ENCODE measurements at regions not wholly inside any gene's neighbourhood (a gene's known extent, or its start where the extent isn't known, plus 50 kb on each side); places are given as distances from the start of the nearest gene placed in this dataset.
A peak's percentile ranks its signal among the peaks of the same experiment; 100 is the strongest.

- Histone ChIP-seq H3K79me2 (ENCODE audit: low read length) (no peaks in the 10 kb centered on the region), H3K27ac (ENCODE audit: low read length) (no peak overlapping the region), H4K20me1 (ENCODE audit: insufficient read depth, low read depth, low read length) (no peaks in the 10 kb centered on the region), H3K4me2 (ENCODE audit: low read depth, low read length, poor library complexity, severe bottlenecking) (no peak overlapping the region), H3K9me3 (ENCODE audit: low read length) (no peaks in the 10 kb centered on the region), H3K4me3 (ENCODE audit: low read length) (no peak overlapping the region), H3K4me1 (ENCODE audit: low read length) (no peaks in the 10 kb centered on the region), H3K9me2 (replicated peaks; ENCODE audit: insufficient read depth, low read length) (no peaks in the 10 kb centered on the region), H3K27me3 (ENCODE audit: low read length) (no peaks in the 10 kb centered on the region), H3K36me3 (ENCODE audit: insufficient read depth, low read length) (no peaks in the 10 kb centered on the region), H3K9ac (ENCODE audit: low read length) (no peak overlapping the region), H2AFZ (ENCODE audit: low read length) (no peak overlapping the region)
- peak; percentile 57 for DNase-seq
Observed at GRCh38 chr16:86383488-86384262, 126.7 kb upstream of the FOXF1 start.

- DNase-seq: no peak
- H2AFZ ChIP-seq (ENCODE audit: low read length): no peak overlapping the region
- H4K20me1 ChIP-seq (ENCODE audit: insufficient read depth, low read depth, low read length): no peaks in the 10 kb centered on the region
- no peak overlapping the region for H3K27ac ChIP-seq (ENCODE audit: low read length)
- no peak overlapping the region for H3K4me3 ChIP-seq (ENCODE audit: low read length)
- no peak overlapping the region for H3K9ac ChIP-seq (ENCODE audit: low read length)
- no peaks in the 10 kb centered on the region for H3K4me1 ChIP-seq (ENCODE audit: low read length)
- no peaks in the 10 kb centered on the region for H3K9me3 ChIP-seq (ENCODE audit: low read length)
- H3K27me3 ChIP-seq (ENCODE audit: low read length): no peaks in the 10 kb centered on the region
- H3K79me2 ChIP-seq (ENCODE audit: low read length): no peaks in the 10 kb centered on the region
- H3K36me3 ChIP-seq (ENCODE audit: insufficient read depth, low read length): no peaks in the 10 kb centered on the region
- no peak overlapping the region for H3K4me2 ChIP-seq (ENCODE audit: low read depth, low read length, poor library complexity, severe bottlenecking)
- H3K9me2 ChIP-seq (replicated peaks; ENCODE audit: insufficient read depth, low read length): no peaks in the 10 kb centered on the region
Observed at GRCh38 chr16:86384263-86384649, 126.1 kb upstream of the FOXF1 start.

GRCh38 chr16:86384980-86385379, 125.3 kb upstream of the FOXF1 start:
- H3K4me2 ChIP-seq (ENCODE audit: low read depth, low read length, poor library complexity, severe bottlenecking): no peak overlapping the region
- no peak for DNase-seq
- H4K20me1 ChIP-seq (ENCODE audit: insufficient read depth, low read depth, low read length): no peaks in the 10 kb centered on the region
- no peaks in the 10 kb centered on the region for H3K27me3 ChIP-seq (ENCODE audit: low read length)
- H3K27ac ChIP-seq (ENCODE audit: low read length): no peak overlapping the region
- no peak overlapping the region for H3K4me3 ChIP-seq (ENCODE audit: low read length)
- H3K36me3 ChIP-seq (ENCODE audit: insufficient read depth, low read length): no peaks in the 10 kb centered on the region
- no peak overlapping the region for H3K9ac ChIP-seq (ENCODE audit: low read length)
- H3K79me2 ChIP-seq (ENCODE audit: low read length): no peaks in the 10 kb centered on the region
- no peak overlapping the region for H2AFZ ChIP-seq (ENCODE audit: low read length)
- no peaks in the 10 kb centered on the region for H3K9me3 ChIP-seq (ENCODE audit: low read length)
- no peaks in the 10 kb centered on the region for H3K9me2 ChIP-seq (replicated peaks; ENCODE audit: insufficient read depth, low read length)
- H3K4me1 ChIP-seq (ENCODE audit: low read length): no peaks in the 10 kb centered on the region

GRCh38 chr16:86387468-86388440, 122.6 kb upstream of the FOXF1 start:
- H3K4me2 ChIP-seq (ENCODE audit: low read depth, low read length, poor library complexity, severe bottlenecking): no peak overlapping the region
- no peaks in the 10 kb centered on the region for H3K36me3 ChIP-seq (ENCODE audit: insufficient read depth, low read length)
- H4K20me1 ChIP-seq (ENCODE audit: insufficient read depth, low read depth, low read length): no peaks in the 10 kb centered on the region
- no peak for DNase-seq
- H3K79me2 ChIP-seq (ENCODE audit: low read length): no peaks in the 10 kb centered on the region
- H3K9me2 ChIP-seq (replicated peaks; ENCODE audit: insufficient read depth, low read length): no peaks in the 10 kb centered on the region
- H2AFZ ChIP-seq (ENCODE audit: low read length): no peak overlapping the region
- H3K4me3 ChIP-seq (ENCODE audit: low read length): no peak overlapping the region
- no peaks in the 10 kb centered on the region for H3K4me1 ChIP-seq (ENCODE audit: low read length)
- no peak overlapping the region for H3K27ac ChIP-seq (ENCODE audit: low read length)
- no peaks in the 10 kb centered on the region for H3K9me3 ChIP-seq (ENCODE audit: low read length)
- no peak overlapping the region for H3K9ac ChIP-seq (ENCODE audit: low read length)
- no peaks in the 10 kb centered on the region for H3K27me3 ChIP-seq (ENCODE audit: low read length)

GRCh38 chr16:86388976-86389375, 121.4 kb upstream of the FOXF1 start:
- Histone ChIP-seq H3K9ac (ENCODE audit: low read length) (no peak overlapping the region), H4K20me1 (ENCODE audit: insufficient read depth, low read depth, low read length) (no peaks in the 10 kb centered on the region), H3K9me2 (replicated peaks; ENCODE audit: insufficient read depth, low read length) (no peaks in the 10 kb centered on the region), H3K4me2 (ENCODE audit: low read depth, low read length, poor library complexity, severe bottlenecking) (no peak overlapping the region), H3K27ac (ENCODE audit: low read length) (no peak overlapping the region), H3K4me3 (ENCODE audit: low read length) (no peak overlapping the region), H3K27me3 (ENCODE audit: low read length) (no peaks in the 10 kb centered on the region), H3K36me3 (ENCODE audit: insufficient read depth, low read length) (no peaks in the 10 kb centered on the region), H2AFZ (ENCODE audit: low read length) (no peak overlapping the region), H3K9me3 (ENCODE audit: low read length) (no peaks in the 10 kb centered on the region), H3K79me2 (ENCODE audit: low read length) (no peaks in the 10 kb centered on the region), H3K4me1 (ENCODE audit: low read length) (no peaks in the 10 kb centered on the region)
- no peak for DNase-seq

- H3K9me3 ChIP-seq (ENCODE audit: low read length): no peaks in the 10 kb centered on the region
- no peaks in the 10 kb centered on the region for H4K20me1 ChIP-seq (ENCODE audit: insufficient read depth, low read depth, low read length)
- no peak for DNase-seq
- no peak overlapping the region for H3K4me3 ChIP-seq (ENCODE audit: low read length)
- H3K4me1 ChIP-seq (ENCODE audit: low read length): no peaks in the 10 kb centered on the region
- H2AFZ ChIP-seq (ENCODE audit: low read length): no peak overlapping the region
- no peak overlapping the region for H3K27ac ChIP-seq (ENCODE audit: low read length)
- H3K4me2 ChIP-seq (ENCODE audit: low read depth, low read length, poor library complexity, severe bottlenecking): no peak overlapping the region
- no peak overlapping the region for H3K9ac ChIP-seq (ENCODE audit: low read length)
- H3K27me3 ChIP-seq (ENCODE audit: low read length): no peaks in the 10 kb centered on the region
- no peaks in the 10 kb centered on the region for H3K36me3 ChIP-seq (ENCODE audit: insufficient read depth, low read length)
- no peaks in the 10 kb centered on the region for H3K79me2 ChIP-seq (ENCODE audit: low read length)
- no peaks in the 10 kb centered on the region for H3K9me2 ChIP-seq (replicated peaks; ENCODE audit: insufficient read depth, low read length)
Observed at GRCh38 chr16:86389566-86390328, 120.6 kb upstream of the FOXF1 start.

- Histone ChIP-seq H4K20me1 (ENCODE audit: insufficient read depth, low read depth, low read length) (no peaks in the 10 kb centered on the region), H2AFZ (ENCODE audit: low read length) (no peak overlapping the region), H3K36me3 (ENCODE audit: insufficient read depth, low read length) (no peaks in the 10 kb centered on the region), H3K4me3 (ENCODE audit: low read length) (no peak overlapping the region), H3K27ac (ENCODE audit: low read length) (no peak overlapping the region), H3K9ac (ENCODE audit: low read length) (no peak overlapping the region), H3K79me2 (ENCODE audit: low read length) (no peaks in the 10 kb centered on the region), H3K4me2 (ENCODE audit: low read depth, low read length, poor library complexity, severe bottlenecking) (no peak overlapping the region), H3K9me2 (replicated peaks; ENCODE audit: insufficient read depth, low read length) (no peaks in the 10 kb centered on the region), H3K4me1 (ENCODE audit: low read length) (no peaks in the 10 kb centered on the region), H3K9me3 (ENCODE audit: low read length) (no peaks in the 10 kb centered on the region), H3K27me3 (ENCODE audit: low read length) (no peaks in the 10 kb centered on the region)
- DNase-seq: no peak
Observed at GRCh38 chr16:86390335-86390734, 120.0 kb upstream of the FOXF1 start.

- Histone ChIP-seq H3K27me3 (ENCODE audit: low read length) (no peaks in the 10 kb centered on the region), H3K9me2 (replicated peaks; ENCODE audit: insufficient read depth, low read length) (no peaks in the 10 kb centered on the region), H3K4me2 (ENCODE audit: low read depth, low read length, poor library complexity, severe bottlenecking) (no peak overlapping the region), H3K4me1 (ENCODE audit: low read length) (no peaks in the 10 kb centered on the region), H4K20me1 (ENCODE audit: insufficient read depth, low read depth, low read length) (no peaks in the 10 kb centered on the region), H3K4me3 (ENCODE audit: low read length) (no peak overlapping the region), H2AFZ (ENCODE audit: low read length) (no peak overlapping the region), H3K9me3 (ENCODE audit: low read length) (no peaks in the 10 kb centered on the region), H3K79me2 (ENCODE audit: low read length) (no peaks in the 10 kb centered on the region), H3K36me3 (ENCODE audit: insufficient read depth, low read length) (no peaks in the 10 kb centered on the region), H3K27ac (ENCODE audit: low read length) (no peak overlapping the region), H3K9ac (ENCODE audit: low read length) (no peak overlapping the region)
- no peak for DNase-seq
Observed at GRCh38 chr16:86391486-86391885, 118.8 kb upstream of the FOXF1 start.
